Activated CD8-positive, alpha-beta memory T cell treated with anti-CD3 and anti-CD28 coated beads, Interleukin-2, amount 50 U/mL, for 4 hours (primary cell): ENCODE measurements at regions not wholly inside any gene's neighbourhood (a gene's known extent, or its start where the extent isn't known, plus 50 kb on each side); places are given as distances from the start of the nearest gene placed in this dataset.
"Not testable (repeated sequence)": the region's sequence is repeated elsewhere in the genome, so short reads cannot be mapped to it uniquely, and the experiment has no call there.

ENCODE experiments used
- DNase-seq: peaks from one replicate; pipeline ENCODE4 v3.0.0-alpha.2; 2020

- DNase-seq: no peak
Observed at GRCh38 chr4:82247171-82247570, 126.6 kb downstream of the HNRNPD start.

GRCh38 chr4:82241534-82241933 lies 132.3 kb downstream of the HNRNPD start:
- DNase-seq: no peak

- no peak for DNase-seq
Observed at GRCh38 chr4:82240410-82240809, 133.4 kb downstream of the HNRNPD start.

- DNase-seq: not testable (repeated sequence)
Observed at GRCh38 chr4:82237142-82237541, 136.6 kb downstream of the HNRNPD start.

- DNase-seq: no peak
Observed at GRCh38 chr4:82235346-82235745, 138.4 kb downstream of the HNRNPD start.

- DNase-seq: no peak
Observed at GRCh38 chr4:82232891-82233290, 140.9 kb downstream of the HNRNPD start.

- DNase-seq: no peak
Observed at GRCh38 chr4:82231806-82232205, 142.0 kb downstream of the HNRNPD start.

- no peak for DNase-seq
Observed at GRCh38 chr4:82230306-82230705, 143.5 kb downstream of the HNRNPD start.

GRCh38 chr4:82225030-82225429 lies 148.8 kb downstream of the HNRNPD start:
- no peak for DNase-seq

- DNase-seq: no peak
Observed at GRCh38 chr4:82223715-82224114, 150.1 kb downstream of the HNRNPD start.

- no peak for DNase-seq
Observed at GRCh38 chr4:82219346-82219745, 154.4 kb downstream of the HNRNPD start.

GRCh38 chr4:82217986-82218715 lies 155.6 kb downstream of the HNRNPD start:
- DNase-seq: no peak

- DNase-seq: no peak
Observed at GRCh38 chr4:82216219-82216618, 157.6 kb downstream of the HNRNPD start.

GRCh38 chr4:82215800-82216199 lies 158.0 kb downstream of the HNRNPD start:
- no peak for DNase-seq

- DNase-seq: no peak
Observed at GRCh38 chr4:82215039-82215438, 158.8 kb downstream of the HNRNPD start.

- no peak for DNase-seq
Observed at GRCh38 chr4:82213485-82214417, 160.0 kb downstream of the HNRNPD start.

- DNase-seq: peak; percentile 27
Observed at GRCh38 chr4:82201805-82202641, 171.8 kb downstream of the HNRNPD start.

- no peak for DNase-seq
Observed at GRCh38 chr4:82201303-82201702, 172.5 kb downstream of the HNRNPD start.

- DNase-seq: no peak
Observed at GRCh38 chr4:82200046-82200445, 173.7 kb downstream of the HNRNPD start.

- DNase-seq: no peak
Observed at GRCh38 chr4:82194329-82194728, 179.5 kb downstream of the HNRNPD start.

- DNase-seq: no peak
Observed at GRCh38 chr4:82192017-82192673, 181.6 kb downstream of the HNRNPD start.

GRCh38 chr4:82181789-82182188 lies 192.0 kb downstream of the HNRNPD start:
- no peak for DNase-seq

GRCh38 chr4:82172186-82172585 lies 201.6 kb downstream of the HNRNPD start:
- DNase-seq: no peak
